GM18517 (cell line): ENCODE measurements at regions not wholly inside any gene's neighbourhood (a gene's known extent, or its start where the extent isn't known, plus 50 kb on each side); places are given as distances from the start of the nearest gene placed in this dataset.

Experiments used
- ATAC-seq: cut with Tn5 transposase; IDR thresholded peaks from one replicate; pipeline ENCODE4 v1.9.1; 2021; ENCODE audit warnings: mild to moderate bottlenecking, moderate library complexity; ENCODE audit not compliant: unreplicated experiment

DNA sequence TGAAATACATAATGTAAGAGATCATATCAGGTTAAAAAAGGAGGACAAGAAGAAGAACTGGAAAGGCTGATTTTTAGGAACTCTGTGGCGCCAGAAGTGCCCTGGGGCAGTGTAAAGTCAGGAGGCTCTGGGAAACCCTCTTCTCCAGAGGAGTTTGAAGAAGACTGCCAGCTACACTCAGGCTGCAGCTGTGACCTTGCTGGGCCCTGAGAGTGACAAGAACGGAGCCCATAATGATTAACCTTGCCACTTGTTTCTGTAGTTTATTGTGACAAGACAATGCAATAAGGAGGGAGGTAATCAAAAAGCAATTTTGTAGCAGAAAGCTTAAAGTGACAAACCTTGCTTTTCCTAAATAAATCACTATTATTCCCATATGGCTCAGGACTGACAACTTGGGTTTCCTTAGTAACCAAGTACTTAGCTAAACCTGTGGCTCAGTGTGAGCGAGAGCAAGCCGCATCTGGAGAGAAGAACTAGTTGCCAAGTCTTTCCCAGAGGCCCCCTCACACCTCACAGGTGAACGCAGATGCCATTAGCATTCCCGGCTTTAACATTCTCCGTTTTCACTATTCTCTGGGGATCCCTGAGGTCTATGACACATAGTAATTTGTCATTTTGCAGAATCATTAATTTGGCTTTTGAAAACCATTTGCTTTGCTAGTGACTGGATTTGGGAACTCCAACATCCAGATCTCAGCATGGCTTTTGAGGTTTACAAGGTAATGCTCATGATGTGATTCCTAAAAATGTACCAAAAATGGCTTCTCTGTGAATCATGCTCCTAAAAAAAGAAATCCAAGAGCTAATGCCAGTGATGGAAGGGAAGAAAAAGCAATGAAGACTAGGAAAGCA is 115.9 kb downstream of the OMA1 start:
- ATAC-seq = no peak

DNA sequence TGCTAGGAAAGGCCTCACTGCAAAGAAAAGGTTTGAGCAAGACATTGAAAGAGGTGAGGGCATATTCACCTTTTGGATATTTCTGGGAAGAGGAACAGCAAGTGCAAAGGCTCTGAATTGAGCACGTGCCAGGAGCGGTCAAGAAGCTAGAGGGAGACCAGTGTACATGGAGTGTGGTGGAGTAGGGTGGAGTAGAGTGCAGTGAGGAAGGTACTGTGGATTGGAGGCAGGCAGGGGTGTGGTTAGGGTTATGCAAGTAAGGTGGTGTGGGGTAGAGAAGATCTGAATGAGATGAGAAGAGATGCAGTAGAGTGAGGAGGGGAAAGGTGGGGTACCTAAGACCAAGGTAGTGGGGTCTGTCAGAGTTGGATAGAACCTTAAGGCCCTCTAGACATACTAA is 119.6 kb downstream of the OMA1 start:
- no peak for ATAC-seq

DNA sequence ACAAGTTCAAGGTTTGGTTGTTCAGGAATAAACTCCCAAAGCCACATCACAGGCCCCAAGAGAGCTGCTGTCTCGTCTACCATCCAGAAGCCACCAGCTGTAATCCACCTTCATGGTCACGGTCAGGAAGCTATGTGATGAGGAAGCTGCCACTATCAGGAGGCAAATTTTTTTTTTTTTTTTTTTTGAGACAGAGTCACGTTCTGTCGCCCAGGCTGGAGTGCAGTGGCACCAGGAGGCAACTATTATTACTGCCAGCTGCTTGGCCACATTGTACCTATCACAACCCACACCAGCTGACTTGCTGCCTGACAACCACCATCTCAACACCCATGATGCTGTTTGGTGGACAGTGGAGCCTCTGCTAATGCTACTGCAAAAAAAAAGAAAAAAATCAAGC is 124.1 kb downstream of the OMA1 start:
- ATAC-seq = no peak

DNA sequence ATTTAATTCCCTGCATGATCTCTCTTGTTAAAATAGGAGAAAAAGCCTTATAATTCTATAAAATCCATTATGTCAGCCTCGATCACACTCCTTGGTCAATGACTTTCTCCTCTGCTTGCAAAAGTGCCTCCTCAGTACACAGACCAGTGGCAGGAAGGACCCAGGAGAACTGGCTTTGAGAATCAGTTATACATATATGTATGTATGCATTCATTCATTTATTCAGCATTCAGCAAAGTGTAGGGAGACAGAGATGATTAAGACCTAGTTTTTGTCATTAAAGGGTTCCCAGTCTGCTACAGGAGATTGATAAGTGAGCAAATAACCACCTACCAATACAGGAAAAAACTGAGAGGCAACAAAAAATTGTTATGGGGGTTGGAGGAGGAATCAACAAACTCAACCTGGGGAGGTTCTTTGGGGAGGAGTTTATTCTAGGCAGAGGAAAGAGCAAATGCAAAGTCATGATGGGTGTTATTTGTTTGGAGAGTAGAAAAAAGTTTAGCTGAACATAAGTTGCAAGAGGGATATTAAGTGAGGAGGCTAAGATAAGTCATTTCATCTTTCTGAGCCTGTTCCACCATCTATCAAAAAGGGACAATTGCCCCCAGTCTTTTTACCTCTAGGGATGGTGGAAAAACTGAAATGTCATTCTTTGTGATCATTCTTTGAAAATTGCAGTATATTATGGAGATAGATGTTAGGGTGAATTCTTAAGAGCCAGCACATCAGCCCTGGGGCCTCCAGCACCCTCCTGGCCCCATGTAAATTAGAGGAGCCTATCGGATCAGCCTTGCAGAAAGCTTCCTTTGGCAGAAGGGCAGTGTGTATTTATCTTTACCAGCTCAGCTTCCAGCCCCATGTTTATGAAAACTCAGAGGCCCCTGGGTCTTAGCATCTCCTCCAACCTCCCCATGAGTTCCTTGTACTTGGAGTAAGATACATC is 128.0 kb downstream of the OMA1 start:
- no peak for ATAC-seq

DNA sequence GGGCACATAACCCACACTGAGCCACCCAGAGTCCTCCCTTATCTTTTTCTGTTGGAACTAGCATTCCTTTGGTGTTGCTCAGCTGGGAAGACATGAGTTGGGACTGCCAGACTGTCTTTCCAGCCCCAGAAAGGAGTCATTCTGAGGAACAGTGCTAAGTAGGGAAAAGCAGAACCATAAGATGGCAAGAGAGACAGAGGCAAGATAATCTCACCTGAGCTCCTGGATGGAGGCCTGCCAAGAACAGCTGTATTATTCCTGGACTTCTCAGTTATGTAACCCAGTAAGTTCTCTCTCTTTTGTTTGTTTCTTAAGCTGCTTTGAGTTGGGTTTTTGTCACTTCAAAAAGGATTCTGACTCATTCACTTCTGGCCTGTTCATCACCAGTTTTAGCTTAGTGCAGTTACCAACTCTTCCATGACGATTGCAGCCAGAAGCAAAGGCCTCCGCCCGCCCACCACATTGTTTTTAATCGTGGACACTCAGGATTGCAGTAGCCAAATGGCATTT is 134.4 kb downstream of the OMA1 start:
- ATAC-seq = no peak

DNA sequence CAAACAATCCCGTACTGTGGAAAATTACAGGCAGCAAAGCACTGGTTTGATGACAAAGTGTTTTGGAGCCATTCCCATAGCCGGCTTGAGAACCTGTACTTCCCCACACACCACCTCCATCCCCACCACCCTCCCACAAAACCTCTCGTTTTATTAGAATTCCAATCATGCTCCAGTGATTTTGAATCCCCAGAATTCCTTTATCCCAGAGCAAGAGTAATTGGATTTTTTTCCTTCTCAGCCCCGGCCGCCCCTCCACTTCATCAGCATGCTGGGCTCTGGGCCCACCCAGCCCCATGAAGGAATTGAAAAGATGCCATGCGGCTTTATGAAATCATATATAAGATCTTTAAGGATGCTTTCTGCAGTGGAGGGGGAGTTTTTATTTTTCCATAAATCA is 136.6 kb downstream of the OMA1 start:
- no peak for ATAC-seq

DNA sequence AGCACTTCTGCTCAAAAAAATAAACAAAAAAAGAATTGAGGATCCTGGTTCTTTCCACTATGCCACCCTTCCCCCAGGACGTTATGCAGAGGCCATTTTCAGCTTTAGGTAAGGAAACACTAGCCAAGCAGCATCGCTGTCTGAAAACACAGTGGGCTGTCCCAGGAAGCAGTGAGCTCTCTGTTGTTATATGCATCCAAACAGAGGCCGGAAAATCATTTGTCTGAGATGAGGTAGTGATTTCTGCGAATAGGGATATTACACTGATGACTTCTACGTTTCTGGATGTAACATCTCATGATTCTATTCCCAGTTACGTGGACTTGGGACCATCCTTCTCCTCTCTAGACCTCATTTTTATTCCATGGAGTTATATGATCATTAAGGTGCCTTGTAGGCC is 137.2 kb downstream of the OMA1 start:
- ATAC-seq = no peak

DNA sequence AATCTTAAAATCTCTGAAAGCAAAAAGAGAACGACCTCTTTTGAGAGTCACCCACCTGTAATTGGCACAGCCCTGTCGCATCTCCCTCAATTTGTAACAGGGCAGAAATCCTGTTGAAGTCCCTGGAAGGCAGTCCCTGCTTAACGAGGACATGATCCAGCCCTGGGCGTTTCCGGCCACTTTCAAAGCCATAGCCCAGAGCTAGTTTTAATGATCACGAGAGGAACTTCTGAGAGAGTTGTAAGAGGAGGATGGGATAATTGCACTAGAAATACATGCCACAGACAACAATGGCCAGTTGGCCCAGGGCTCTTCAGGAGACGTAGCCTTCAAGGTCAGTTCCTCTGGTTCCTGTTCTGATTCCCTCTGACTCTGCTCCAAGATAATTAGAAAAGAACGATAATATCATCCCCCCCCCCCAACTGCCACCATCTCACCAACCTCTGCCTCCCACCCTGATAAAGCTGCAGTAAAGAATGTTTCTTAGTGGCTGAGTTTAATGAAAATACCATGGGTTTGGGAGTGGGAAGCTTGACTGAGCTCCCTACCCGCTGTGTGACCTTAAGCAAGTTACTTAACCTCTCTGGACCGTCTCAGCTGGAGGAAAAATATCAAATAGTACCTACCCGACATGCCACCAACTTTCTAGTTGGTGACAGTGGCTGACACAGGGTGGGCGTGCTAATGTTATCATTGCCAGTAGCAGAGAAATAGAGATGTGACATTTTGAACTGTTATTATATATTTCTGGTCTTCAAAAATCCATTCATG is 140.0 kb downstream of the OMA1 start:
- ATAC-seq = no peak

DNA sequence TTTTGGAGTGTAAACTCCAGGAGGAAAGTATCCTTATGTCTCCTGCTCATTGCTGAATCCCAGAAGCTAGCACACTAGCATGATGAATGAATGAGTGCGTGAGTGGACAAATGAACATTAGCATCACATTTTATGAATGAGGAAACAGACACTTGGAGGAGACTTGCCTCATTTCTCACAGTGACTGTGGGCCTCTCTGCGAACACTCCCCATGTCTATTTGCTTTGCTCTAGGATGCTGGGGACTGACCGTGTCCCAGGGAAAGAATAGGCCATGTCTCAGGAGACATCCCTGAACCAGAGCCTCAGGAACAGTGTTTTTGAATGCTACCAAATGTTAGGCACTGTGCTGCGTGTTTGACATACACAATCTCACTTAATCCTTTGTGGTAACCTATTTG is 140.9 kb downstream of the OMA1 start:
- no peak for ATAC-seq

DNA sequence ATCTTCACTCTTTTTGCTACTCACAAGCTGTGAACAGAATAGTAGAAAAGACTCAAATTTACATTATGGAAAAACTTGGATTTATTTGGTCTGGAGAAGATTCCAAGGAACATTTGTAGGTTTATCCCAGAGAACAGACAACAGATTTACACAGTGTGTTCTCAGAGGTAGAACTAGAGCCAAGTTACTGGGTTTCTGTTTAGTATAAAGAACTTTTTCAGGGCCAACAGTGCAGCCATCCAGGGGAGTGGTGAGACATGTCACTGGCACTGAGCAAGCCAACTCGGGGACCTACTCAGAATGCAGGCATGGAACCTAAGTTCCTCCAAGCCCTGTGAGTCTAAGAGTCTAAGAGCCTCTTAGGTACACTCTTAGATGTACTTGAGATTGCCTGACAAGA is 142.6 kb downstream of the OMA1 start:
- no peak for ATAC-seq

DNA sequence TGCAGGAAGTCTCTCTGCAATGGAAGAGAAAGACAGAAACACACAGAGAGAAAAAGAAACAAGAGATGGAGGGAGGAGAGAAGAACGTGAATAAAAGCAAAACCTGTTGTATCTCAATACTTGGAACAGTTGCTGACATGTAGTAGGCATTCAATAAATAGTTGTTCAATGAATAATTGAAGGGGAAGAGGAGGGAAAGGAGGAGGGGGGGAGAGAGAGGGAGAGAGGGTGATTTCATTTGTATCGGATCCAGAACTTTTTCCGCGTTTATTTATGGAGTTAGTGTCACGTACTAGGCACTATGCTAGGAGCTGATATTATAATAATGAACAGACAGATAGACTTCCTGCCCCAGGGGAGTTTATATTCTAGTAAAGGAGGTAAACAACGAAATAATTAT is 144.1 kb downstream of the OMA1 start:
- ATAC-seq = no peak

DNA sequence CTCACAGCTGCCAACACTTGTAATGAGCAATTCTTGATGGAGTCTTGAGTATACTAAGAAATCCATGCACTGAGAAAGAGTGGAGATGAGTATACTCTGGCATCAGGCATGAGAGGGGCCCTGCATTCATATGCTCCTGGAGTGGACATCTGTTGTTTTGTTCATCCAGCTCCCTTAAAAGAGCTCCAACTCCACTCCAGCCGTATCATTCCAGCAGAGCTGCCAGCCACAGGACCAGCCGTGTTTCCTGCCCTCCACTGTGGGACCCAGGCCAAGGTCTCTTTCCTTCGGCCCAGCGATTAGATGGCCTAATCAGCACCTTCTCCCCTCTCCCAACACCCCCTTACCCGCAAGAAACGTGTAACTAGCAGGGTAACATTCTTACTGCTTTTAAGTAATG is 144.5 kb downstream of the OMA1 start:
- no peak for ATAC-seq

DNA sequence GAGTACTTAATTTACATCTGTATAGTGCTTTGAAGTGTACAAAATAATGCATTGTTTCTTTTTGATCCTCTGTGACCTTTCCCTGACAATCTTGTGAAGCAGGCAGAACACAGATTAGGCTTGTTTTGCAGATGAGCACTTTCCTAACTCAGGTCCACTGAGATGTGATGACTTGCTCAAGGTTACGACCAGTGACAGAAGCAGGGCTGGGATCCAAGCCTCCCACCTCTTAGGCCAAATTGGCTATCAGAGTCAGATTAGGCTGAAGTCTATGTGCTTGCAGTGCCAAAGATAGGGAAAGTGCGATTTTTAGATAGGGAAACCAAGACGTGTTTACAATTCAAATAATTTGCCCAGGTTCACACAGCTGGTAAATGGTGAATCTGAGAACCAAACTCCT is 147.3 kb downstream of the OMA1 start:
- ATAC-seq = no peak

DNA sequence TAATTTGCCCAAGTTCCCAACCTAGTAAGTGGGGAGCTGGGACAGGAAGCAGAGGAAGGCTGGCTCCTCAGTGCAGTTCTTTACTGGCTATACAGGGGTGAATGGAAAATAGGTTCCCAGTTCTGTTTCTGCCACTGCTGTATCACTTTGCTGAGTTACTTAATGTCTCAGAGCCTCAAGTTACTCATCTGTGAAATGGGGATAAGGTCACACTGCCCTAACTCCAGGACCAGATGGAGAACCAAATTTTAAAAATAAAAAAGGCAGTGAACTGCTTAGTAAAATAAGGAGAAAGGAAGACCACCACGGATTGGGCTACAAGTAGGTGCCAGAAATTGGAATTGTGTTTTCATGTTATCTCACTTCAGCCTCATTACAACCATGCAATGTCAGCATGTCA is 147.8 kb downstream of the OMA1 start:
- no peak for ATAC-seq

DNA sequence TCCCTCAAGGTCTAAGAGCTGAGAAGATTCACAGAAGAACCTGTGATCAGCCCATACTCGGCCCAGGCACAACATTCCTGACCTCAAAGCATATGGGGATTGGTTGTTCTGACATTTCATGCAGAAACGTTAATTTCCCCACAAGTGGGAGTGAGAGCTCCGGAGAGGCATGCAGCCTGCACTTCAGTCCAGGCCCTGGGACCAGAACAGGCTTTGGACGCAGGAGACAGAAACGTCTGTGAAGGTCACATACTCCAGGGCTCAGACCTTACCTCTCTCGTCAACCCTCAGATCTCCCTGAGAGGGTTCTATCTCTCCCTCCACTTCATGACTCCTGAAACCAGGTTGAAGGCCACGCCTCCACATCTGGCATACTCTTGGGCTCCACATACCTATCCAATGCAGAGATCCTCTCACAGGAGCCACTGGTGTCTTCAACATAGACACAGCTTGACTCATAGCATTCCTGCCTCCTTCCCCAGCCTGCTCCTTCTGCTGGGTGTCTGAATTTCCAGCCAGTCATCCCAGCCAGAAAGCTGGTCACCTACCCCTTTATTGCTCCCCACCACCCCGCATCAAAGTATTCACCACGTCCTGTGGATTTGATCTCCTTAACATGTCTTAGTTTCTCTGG is 149.2 kb downstream of the OMA1 start:
- ATAC-seq = no peak

DNA sequence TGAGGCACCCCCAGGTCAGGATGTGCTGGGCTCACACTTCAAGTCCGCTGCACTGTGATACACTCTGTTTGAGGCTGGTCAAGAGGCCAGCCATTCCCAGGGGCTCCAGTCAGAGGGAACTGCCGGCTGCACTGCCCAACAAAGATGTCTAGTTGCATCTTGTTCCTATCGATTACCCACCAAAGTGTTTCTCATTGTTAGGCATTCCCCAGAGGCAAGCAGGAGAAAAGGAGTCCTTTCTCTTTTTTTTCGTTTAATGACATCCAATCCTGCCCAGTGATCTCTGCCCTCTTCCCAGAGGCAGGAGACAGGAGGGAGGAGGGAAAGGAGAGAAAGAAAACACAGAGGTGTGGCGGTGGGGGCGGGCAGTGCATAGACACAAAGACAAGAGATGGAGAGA is 150.4 kb downstream of the OMA1 start:
- no peak for ATAC-seq

DNA sequence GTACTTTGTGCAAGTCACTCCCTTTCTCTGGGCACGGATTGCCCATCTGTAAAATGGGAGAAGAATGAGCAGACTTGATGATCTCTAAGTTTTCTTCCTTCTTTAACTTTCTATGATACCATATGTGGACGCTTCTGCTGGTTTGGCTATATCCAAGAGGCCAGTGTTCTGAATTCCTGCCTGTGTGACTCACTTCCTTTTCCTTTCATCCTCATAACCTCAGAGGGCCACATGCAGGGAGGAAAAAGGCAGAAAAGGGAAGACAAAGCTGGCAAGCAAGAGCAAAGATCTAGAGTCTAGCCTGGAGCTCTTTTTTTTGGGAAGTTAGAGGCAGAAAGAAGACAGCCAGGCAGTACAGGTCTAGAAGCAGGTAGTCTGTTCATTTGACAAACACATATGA is 151.2 kb downstream of the OMA1 start:
- ATAC-seq = no peak

DNA sequence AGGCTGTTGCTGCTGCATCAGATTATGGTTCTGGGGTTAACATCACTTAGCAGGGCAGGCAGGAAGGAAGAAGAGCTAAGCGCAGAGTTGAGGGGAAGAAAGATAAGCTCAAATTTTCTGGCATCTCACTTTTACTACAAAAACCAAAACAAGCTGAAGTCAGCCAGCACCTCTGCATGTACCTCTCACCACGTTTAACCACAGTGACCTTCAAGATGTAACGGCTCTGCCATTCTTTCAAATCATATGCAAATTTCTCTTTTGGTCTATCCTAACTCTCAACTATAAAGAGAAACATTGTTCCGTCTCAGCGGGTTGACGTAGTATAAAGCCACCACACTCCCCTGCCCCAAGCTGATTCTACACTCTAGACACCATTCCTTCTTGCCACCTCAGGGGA is 154.4 kb downstream of the OMA1 start:
- peak; percentile 63 for ATAC-seq

DNA sequence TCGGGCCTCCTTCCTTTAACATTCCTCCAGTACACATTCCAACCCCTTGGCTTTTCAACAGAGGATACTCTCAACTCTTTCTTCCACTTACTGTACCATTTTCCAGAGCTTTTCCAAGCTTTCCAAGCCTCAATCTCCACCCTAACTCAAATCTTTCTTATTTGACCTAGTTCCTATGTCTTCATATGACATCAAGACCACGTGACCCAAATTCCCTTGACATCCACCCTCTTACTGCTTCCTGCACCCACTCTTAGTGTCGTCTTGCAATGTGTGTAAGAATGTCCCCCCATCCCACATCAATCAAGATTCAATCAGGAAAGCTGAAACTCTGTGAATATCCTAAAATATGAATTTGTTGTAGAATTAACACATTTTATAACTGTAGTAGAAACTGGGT is 155.0 kb downstream of the OMA1 start:
- no peak for ATAC-seq

DNA sequence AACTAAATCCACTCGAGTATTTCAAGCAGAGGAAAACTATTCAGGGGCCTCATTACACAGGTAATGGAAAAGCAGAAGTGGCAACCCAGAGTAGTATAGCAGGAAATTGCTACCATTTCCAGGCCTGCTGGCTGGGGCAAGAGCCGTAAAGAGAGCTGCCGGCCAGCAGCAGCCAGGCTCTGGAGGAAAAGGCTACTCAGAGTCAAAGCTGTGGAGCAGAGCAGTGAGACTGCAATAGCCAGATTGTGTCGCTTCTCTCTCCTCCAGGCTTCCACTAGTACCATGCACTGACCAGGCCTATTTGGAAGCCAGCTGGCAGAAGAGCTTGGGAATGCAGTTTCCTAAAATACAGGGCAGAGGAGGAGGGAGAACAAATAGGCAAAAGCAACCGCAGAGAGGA is 155.5 kb downstream of the OMA1 start:
- no peak for ATAC-seq

DNA sequence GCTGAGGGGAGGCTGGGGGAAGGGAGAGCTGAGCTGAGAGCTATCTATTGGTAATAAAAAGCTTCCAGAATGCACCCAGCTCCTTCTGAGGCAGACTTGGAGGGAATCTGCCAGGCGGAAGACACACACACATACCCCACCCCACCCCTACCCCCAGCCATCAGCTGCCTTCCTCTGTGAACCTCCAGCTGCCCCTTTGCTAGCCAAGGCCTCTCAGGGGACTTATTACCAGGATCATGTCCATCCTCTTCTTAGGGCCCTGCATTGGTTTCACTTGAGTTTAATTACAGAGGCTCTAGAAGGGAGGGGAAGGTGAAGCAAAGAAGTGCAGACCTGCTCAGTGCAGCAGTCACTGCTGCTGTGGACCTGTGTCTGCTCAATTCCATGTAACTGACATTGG is 156.4 kb downstream of the OMA1 start:
- ATAC-seq = no peak
